ENCODE measurements at regions not wholly inside any gene's neighbourhood (a gene's known extent, or its start where the extent isn't known, plus 50 kb on each side); places are given as distances from the start of the nearest gene placed in this dataset.

GRCh38 chr1:189524501-189524900, 953.2 kb downstream of the BRINP3 start:
- TF ChIP-seq RAD21 (conservative IDR thresholded peaks at IDR 0.05) (no peak), EP300 (conservative IDR thresholded peaks at IDR 0.05; ENCODE audit: poor library complexity, severe bottlenecking) (no peak), SMC3 (conservative IDR thresholded peaks at IDR 0.05; ENCODE audit: poor library complexity) (no peak), TAF1 (IDR thresholded peaks at IDR 0.05; ENCODE audit: low read depth) (no peak), EZH2 (IDR thresholded peaks at IDR 0.05; ENCODE audit: borderline replicate concordance, insufficient read depth, low read length, poor library complexity, severe bottlenecking) (no peak), POLR2AphosphoS5 (IDR thresholded peaks at IDR 0.05) (no peak)
- TF ChIP-seq, protein P1, sequence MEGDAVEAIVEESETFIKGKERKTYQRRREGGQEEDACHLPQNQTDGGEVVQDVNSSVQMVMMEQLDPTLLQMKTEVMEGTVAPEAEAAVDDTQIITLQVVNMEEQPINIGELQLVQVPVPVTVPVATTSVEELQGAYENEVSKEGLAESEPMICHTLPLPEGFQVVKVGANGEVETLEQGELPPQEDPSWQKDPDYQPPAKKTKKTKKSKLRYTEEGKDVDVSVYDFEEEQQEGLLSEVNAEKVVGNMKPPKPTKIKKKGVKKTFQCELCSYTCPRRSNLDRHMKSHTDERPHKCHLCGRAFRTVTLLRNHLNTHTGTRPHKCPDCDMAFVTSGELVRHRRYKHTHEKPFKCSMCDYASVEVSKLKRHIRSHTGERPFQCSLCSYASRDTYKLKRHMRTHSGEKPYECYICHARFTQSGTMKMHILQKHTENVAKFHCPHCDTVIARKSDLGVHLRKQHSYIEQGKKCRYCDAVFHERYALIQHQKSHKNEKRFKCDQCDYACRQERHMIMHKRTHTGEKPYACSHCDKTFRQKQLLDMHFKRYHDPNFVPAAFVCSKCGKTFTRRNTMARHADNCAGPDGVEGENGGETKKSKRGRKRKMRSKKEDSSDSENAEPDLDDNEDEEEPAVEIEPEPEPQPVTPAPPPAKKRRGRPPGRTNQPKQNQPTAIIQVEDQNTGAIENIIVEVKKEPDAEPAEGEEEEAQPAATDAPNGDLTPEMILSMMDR (IDR thresholded peaks at IDR 0.05; ENCODE audit: poor library complexity, severe bottlenecking): no peak
